ENCODE measurements at regions not wholly inside any gene's neighbourhood (a gene's known extent, or its start where the extent isn't known, plus 50 kb on each side); places are given as distances from the start of the nearest gene placed in this dataset.

DNA sequence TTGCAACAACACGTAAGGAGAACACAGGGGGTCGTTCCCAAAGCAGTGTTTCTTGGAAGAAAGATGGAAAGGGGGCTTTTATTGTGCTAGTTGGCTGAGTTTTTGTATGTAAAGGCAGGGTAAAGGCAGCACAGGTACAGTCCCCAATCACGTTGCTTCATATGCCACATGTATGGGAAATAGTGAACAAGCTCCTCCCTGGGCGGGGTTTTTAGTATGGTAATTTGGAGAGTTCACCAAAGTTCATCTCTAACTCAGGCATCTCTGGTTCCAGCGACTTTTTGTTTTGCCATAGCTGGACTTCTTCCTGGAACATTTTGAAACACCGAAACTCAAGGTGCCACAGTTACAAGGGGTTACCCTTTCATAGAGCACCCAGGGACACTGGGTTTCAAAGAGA, 133.9 kb downstream of the CAAP1 start:
- no peak for DNase-seq (ENCODE audit: extremely low spot score, unreplicated experiment)
- no peak overlapping the region for H3K27ac Mint-ChIP-seq (ENCODE audit: unreplicated experiment)
- H3K4me3 Mint-ChIP-seq (ENCODE audit: unreplicated experiment) = no peak overlapping the region
- no peaks in the 10 kb centered on the region for H3K36me3 Mint-ChIP-seq (ENCODE audit: unreplicated experiment)
- no peaks in the 10 kb centered on the region for H3K4me1 Mint-ChIP-seq (ENCODE audit: unreplicated experiment)
- TF ChIP-seq, protein P1, sequence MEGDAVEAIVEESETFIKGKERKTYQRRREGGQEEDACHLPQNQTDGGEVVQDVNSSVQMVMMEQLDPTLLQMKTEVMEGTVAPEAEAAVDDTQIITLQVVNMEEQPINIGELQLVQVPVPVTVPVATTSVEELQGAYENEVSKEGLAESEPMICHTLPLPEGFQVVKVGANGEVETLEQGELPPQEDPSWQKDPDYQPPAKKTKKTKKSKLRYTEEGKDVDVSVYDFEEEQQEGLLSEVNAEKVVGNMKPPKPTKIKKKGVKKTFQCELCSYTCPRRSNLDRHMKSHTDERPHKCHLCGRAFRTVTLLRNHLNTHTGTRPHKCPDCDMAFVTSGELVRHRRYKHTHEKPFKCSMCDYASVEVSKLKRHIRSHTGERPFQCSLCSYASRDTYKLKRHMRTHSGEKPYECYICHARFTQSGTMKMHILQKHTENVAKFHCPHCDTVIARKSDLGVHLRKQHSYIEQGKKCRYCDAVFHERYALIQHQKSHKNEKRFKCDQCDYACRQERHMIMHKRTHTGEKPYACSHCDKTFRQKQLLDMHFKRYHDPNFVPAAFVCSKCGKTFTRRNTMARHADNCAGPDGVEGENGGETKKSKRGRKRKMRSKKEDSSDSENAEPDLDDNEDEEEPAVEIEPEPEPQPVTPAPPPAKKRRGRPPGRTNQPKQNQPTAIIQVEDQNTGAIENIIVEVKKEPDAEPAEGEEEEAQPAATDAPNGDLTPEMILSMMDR (IDR thresholded peaks at IDR 0.05) = no peak
- peaks cover 35% of the 10 kb centered on the region for H3K27me3 Mint-ChIP-seq (ENCODE audit: unreplicated experiment)
- H3K9me3 Mint-ChIP-seq (ENCODE audit: unreplicated experiment) = no peaks in the 10 kb centered on the region

DNA sequence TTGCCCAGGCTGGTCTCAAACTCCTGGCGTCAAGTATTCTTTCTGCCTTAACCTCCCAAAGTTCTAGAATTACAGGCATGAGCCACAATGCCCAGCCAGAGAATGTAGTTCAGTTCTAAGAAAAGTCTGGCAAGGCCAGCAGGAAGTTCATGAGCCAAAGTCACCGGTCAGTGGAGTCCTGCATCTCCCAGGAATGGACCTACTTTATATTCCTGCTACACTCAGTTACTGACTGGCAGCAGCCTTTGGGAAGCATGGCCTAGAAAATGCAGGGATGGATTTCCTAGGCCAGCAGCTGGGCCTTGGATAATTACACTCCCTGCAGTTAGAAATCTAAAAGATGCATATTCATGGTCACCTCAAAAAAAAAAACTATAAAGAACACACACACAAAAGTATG, 135.7 kb downstream of the CAAP1 start:
- Mint-ChIP-seq H3K4me3 (ENCODE audit: unreplicated experiment) (no peak overlapping the region), H3K27ac (ENCODE audit: unreplicated experiment) (no peak overlapping the region), H3K4me1 (ENCODE audit: unreplicated experiment) (no peaks in the 10 kb centered on the region), H3K27me3 (ENCODE audit: unreplicated experiment) (peaks cover 38% of the 10 kb centered on the region), H3K9me3 (ENCODE audit: unreplicated experiment) (no peaks in the 10 kb centered on the region), H3K36me3 (ENCODE audit: unreplicated experiment) (no peaks in the 10 kb centered on the region)
- TF ChIP-seq, protein P1 (IDR thresholded peaks at IDR 0.05) = no peak
- no peak for DNase-seq (ENCODE audit: extremely low spot score, unreplicated experiment)

DNA sequence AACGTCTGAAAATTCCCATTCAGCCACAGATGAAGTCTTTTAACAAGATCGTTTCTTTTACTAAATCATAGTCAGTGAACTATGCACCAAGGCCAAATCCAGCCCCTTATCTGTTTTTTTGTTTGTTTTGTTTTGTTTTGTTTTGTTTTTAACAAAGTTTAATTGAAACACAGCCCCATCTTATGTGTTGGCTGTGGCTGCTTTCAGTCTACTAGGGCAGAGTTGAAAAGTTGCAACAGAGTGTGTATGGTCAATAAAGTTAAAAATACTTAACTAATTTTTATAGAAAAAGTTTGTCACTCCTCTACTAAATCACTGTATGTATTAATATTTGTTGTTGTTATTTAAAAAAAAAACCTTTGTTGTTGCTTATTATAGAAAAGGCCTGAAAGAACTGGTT, 137.1 kb downstream of the CAAP1 start:
- H3K9me3 Mint-ChIP-seq (ENCODE audit: unreplicated experiment) = no peaks in the 10 kb centered on the region
- peaks cover 29% of the 10 kb centered on the region for H3K27me3 Mint-ChIP-seq (ENCODE audit: unreplicated experiment)
- H3K4me1 Mint-ChIP-seq (ENCODE audit: unreplicated experiment) = no peaks in the 10 kb centered on the region
- TF ChIP-seq, protein P1 (IDR thresholded peaks at IDR 0.05) = no peak
- no peaks in the 10 kb centered on the region for H3K36me3 Mint-ChIP-seq (ENCODE audit: unreplicated experiment)
- H3K27ac Mint-ChIP-seq (ENCODE audit: unreplicated experiment) = no peak overlapping the region
- H3K4me3 Mint-ChIP-seq (ENCODE audit: unreplicated experiment) = no peak overlapping the region
- no peak for DNase-seq (ENCODE audit: extremely low spot score, unreplicated experiment)

DNA sequence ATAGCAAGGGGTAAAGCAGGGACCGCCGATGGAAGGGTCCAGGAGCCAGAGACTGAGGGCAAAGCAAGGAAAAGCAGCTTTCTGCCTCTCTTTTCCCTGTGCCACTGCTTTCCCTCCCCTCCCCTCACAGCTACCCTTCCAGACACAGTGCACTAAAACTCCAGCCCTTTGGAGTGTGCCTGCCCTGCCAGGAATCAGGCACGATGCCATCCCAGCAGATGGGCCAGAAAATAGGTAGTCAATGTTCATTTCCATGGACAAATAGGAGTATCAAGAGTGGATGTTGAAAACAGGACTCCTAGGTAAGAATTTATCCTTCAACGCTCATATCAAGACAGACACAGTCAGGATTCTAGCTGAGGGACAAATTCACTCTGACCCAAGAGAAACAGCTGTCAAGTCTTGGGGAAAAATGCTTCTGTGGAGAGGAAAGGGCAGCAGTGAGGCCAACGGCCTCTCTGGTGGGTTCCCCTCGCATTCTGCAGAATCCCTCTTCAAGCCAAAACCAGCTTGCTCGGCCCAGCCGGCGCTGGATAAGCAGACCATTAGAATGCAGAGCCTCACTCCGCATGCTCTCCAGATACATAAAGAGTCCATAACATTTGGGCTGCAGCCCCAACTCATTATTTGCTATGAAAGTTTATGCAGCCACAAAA, 138.0 kb downstream of the CAAP1 start:
- Mint-ChIP-seq H3K36me3 (ENCODE audit: unreplicated experiment) (no peaks in the 10 kb centered on the region), H3K27ac (ENCODE audit: unreplicated experiment) (no peak overlapping the region), H3K9me3 (ENCODE audit: unreplicated experiment) (no peaks in the 10 kb centered on the region), H3K27me3 (ENCODE audit: unreplicated experiment) (peaks cover 30% of the 10 kb centered on the region), H3K4me1 (ENCODE audit: unreplicated experiment) (no peaks in the 10 kb centered on the region), H3K4me3 (ENCODE audit: unreplicated experiment) (no peak overlapping the region)
- DNase-seq (ENCODE audit: extremely low spot score, unreplicated experiment) = no peak
- TF ChIP-seq, protein P1 (IDR thresholded peaks at IDR 0.05) = no peak

DNA sequence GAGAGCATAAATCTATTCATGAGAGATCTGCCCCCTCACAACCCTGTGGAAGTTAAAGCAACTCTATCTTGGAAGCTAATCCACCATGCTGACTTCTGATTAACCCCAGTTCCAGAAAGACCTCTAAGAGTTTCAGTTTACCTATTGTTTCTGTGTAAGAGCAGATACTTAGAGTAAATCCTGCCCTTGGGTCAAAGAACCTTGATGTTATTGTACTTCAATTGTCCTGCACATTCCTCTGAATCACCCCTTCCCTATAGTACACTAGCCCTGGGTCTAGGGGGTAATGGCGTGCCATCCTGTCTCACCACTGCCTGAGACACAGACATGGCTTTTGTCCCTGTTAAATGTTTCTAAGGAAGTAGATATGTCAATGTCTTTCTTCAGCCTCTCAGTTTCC, 138.6 kb downstream of the CAAP1 start:
- TF ChIP-seq, protein P1 (IDR thresholded peaks at IDR 0.05) = no peak
- DNase-seq (ENCODE audit: extremely low spot score, unreplicated experiment) = no peak
- no peaks in the 10 kb centered on the region for H3K4me1 Mint-ChIP-seq (ENCODE audit: unreplicated experiment)
- peaks cover 29% of the 10 kb centered on the region for H3K27me3 Mint-ChIP-seq (ENCODE audit: unreplicated experiment)
- H3K27ac Mint-ChIP-seq (ENCODE audit: unreplicated experiment) = no peak overlapping the region
- no peak overlapping the region for H3K4me3 Mint-ChIP-seq (ENCODE audit: unreplicated experiment)
- H3K36me3 Mint-ChIP-seq (ENCODE audit: unreplicated experiment) = no peaks in the 10 kb centered on the region
- no peaks in the 10 kb centered on the region for H3K9me3 Mint-ChIP-seq (ENCODE audit: unreplicated experiment)

Measured in osteocyte (in vitro differentiated cells).